Mucosa of descending colon (tissue), 3 donors: ENCODE measurements at regions not wholly inside any gene's neighbourhood (a gene's known extent, or its start where the extent isn't known, plus 50 kb on each side); places are given as distances from the start of the nearest gene placed in this dataset.

Source experiments
- ATAC-seq: fragments of 200-7000 bp; cut with Tn5 transposase; one replicate; pipeline ENCODE4 v1.9.1; 2020; ENCODE audit warnings: mild to moderate bottlenecking, moderate library complexity
- DNase-seq, 3 donors: peaks; one replicate each; pipeline ENCODE4 v3.0.0-alpha.2; 2020
- H3K36me3 ChIP-seq: fragments of 200-600 bp; one replicate; pipeline ENCODE4 v1.8.0; 2021; ENCODE audit warnings: low read depth, mild to moderate bottlenecking
- H3K4me1 ChIP-seq: fragments of 200-600 bp; one replicate; pipeline ENCODE4 v1.8.0; 2021; ENCODE audit warnings: low read depth, mild to moderate bottlenecking
- H3K4me3 ChIP-seq: fragments of 200-600 bp; one replicate; pipeline ENCODE4 v1.8.0; 2021; ENCODE audit warnings: mild to moderate bottlenecking
- H3K9me3 ChIP-seq: fragments of 200-600 bp; one replicate; pipeline ENCODE4 v1.8.0; 2021; ENCODE audit warnings: mild to moderate bottlenecking
- intact Hi-C, 2 donors: fragments of 100-400 bp; cut with DNase I in 1 of 2; cut with micrococcal nuclease in 1 of 2; formaldehyde crosslinking; loops; one replicate each; pipeline versions ENCODE4 v1.11.0 to v1.11.1; 2022; cut with DNase I, micrococcal nuclease
- TF ChIP-seq, protein P1 (sequence below): fragments of 200-600 bp; IDR thresholded peaks from one replicate; pipeline ENCODE4 v1.8.0; 2022; ENCODE audit warnings: antibody characterized with exemption, mild to moderate bottlenecking
- donor health status: DM: no; HTN: no; CAD: no; lungs with moderate emphysema.
- donor health status: DM: no; HTN: no; CAD: no.
- donor health status: DM: no; HTN: yes; CAD: no.

DNA sequence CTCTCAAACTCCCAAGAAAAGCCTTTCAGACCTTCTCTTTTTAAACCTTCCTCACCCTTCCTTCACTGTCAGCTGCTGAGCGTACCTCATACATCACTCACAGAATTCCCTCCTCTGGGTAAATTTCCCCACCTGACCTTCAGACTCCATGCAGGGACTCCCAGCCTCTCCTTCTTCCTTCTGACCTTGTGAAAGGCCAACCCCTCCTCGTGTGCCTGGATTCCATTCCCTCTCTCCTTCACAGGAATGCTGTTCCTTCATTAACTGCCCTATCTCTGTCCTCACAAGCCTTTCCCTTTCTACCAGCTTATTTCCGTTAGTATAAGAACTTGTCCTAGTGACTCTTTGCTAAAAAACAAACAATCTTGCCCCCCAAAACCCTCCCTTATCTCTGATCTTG, 69.7 kb upstream of the MME start:
- no peak for ATAC-seq
- Histone ChIP-seq H3K36me3 (no peaks in the 10 kb centered on the region), H3K4me1 (no peaks in the 10 kb centered on the region), H3K4me3 (no peak overlapping the region), H3K9me3 (no peaks in the 10 kb centered on the region)
- intact Hi-C loops: no loop called here
- no peak for DNase-seq
- TF ChIP-seq, protein P1, sequence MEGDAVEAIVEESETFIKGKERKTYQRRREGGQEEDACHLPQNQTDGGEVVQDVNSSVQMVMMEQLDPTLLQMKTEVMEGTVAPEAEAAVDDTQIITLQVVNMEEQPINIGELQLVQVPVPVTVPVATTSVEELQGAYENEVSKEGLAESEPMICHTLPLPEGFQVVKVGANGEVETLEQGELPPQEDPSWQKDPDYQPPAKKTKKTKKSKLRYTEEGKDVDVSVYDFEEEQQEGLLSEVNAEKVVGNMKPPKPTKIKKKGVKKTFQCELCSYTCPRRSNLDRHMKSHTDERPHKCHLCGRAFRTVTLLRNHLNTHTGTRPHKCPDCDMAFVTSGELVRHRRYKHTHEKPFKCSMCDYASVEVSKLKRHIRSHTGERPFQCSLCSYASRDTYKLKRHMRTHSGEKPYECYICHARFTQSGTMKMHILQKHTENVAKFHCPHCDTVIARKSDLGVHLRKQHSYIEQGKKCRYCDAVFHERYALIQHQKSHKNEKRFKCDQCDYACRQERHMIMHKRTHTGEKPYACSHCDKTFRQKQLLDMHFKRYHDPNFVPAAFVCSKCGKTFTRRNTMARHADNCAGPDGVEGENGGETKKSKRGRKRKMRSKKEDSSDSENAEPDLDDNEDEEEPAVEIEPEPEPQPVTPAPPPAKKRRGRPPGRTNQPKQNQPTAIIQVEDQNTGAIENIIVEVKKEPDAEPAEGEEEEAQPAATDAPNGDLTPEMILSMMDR: no peak

DNA sequence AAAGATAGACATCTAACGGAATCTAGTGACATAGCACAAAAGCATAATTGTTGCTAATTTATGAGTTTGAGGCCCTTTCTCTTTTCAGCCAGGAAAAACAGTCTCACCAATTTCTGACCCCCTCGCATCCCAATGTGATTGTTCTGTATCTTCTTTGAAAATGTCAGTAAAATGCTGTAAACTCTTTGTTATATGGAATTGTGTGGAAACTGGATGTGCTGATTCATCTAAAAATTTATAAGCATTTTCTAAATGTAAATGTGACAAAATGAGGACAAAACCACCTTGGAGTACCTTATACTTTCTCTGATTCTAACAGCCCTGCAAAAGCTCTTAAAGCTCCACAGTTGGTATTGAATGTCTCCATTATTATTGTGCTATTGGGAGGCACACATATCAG, 70.9 kb upstream of the MME start:
- Histone ChIP-seq H3K4me1 (no peaks in the 10 kb centered on the region), H3K36me3 (no peaks in the 10 kb centered on the region), H3K9me3 (no peaks in the 10 kb centered on the region), H3K4me3 (no peak overlapping the region)
- ATAC-seq (no peak), DNase-seq (no peak)
- TF ChIP-seq, protein P1: no peak
- intact Hi-C loops: no loop called here

DNA sequence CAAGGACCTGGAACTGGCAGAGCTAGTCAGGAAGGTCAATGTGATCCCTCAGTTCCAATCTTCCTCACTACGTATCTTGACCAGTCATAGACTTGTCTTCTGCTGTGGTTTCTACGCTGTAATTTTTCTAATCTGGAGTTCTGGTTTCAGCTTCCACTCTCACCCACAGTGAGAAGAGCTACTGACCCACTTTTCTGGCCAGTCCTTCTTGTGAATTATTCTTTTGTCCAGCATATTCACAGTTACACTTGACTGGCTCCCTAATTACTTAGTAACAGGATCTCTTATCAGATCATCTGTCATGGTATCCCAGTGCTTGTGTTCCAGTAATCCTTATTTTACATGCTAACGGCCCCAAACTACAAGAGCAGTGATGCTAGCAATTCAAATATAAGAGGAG, 72.4 kb upstream of the MME start:
- ATAC-seq (no peak), DNase-seq (no peak)
- Histone ChIP-seq H3K9me3 (no peaks in the 10 kb centered on the region), H3K4me3 (no peak overlapping the region), H3K36me3 (no peaks in the 10 kb centered on the region), H3K4me1 (no peaks in the 10 kb centered on the region)
- TF ChIP-seq, protein P1: no peak
- intact Hi-C loops: no loop called here

DNA sequence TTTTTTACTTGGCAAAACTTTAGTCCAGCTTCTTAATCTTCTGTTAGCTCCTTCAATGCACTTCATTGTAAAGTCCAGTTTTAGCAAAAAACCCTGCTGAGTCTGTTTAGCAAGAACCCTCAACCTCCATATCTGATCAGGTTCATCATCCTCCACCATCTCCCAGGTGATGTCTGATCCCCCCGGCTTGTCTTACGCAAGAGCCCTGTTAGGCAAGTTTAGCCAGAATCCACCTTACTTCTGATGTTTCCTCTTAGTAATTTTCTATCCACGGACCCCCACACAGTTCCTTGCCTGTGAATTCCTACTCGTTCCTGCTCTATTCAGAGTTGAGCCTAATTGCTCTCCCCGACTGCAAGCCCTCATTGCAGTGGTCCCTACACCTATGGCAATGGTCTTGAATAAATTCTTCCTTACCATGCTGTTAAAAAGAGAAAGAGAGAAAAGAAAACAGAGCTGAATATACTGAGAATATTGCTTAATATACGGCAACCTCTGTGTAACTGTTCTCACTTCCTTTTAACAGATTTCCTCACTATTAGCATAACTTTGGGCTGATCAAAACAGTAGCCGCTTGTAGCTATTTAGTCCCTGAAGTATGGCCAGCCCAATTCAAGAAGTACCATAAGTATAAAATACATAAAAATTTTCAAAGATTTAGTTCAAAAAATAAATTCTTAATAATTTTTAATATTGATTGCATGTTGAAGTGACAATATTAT, 78.7 kb upstream of the MME start:
- TF ChIP-seq, protein P1: no peak
- intact Hi-C loops: no loop called here
- no peak overlapping the region for H3K4me3 ChIP-seq
- ATAC-seq (no peak), DNase-seq (no peak)
- H3K4me1 ChIP-seq: no peaks in the 10 kb centered on the region
- H3K36me3 ChIP-seq: no peaks in the 10 kb centered on the region
- H3K9me3 ChIP-seq: no peaks in the 10 kb centered on the region

DNA sequence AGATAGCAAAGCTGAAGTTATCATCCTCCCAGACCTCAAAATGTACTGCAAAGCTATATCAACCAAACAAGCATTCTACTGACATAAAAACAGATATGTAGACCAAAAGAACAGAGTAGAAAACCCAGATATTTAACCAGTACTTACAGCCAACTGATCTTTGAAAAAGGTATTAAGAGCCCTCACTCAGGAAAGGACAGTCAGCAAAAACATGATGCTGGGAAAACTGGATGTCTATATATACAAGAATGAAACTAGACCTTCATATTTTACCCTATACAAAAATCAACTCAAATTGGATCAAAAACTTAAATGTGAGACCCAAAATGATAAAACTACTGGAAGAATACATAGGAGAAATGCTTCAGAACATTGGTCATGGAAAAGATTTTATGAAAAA, 87.5 kb upstream of the MME start:
- ATAC-seq (no peak), DNase-seq (no peak)
- Histone ChIP-seq H3K4me3 (no peak overlapping the region), H3K9me3 (no peaks in the 10 kb centered on the region), H3K36me3 (no peaks in the 10 kb centered on the region), H3K4me1 (no peaks in the 10 kb centered on the region)
- intact Hi-C loops: no loop called here
- TF ChIP-seq, protein P1: no peak

DNA sequence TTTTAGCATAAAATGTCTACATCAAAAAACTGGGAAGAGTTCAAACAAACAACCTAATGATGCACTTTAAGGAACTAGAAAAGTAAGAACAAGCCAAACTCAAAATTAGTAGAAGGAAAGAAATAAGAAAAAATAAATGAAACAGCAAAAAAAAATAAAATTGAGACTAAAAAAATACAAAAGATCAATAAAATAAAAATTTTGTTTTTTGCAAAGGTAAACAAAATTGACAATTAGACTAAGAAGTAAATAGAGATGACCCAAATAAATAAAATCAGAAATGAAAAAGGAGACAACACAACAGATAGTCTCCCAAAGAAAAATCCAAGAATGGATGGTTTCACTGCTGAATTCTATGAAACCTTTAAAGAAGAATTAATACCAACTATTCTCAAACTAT, 89.6 kb upstream of the MME start:
- no peaks in the 10 kb centered on the region for H3K9me3 ChIP-seq
- intact Hi-C loops: no loop called here
- H3K4me3 ChIP-seq: no peak overlapping the region
- H3K36me3 ChIP-seq: no peaks in the 10 kb centered on the region
- H3K4me1 ChIP-seq: no peaks in the 10 kb centered on the region
- no peak for DNase-seq
- TF ChIP-seq, protein P1: no peak
- ATAC-seq: no peak
